Neural cell (in vitro differentiated cells): ENCODE measurements at regions not wholly inside any gene's neighbourhood (a gene's known extent, or its start where the extent isn't known, plus 50 kb on each side); places are given as distances from the start of the nearest gene placed in this dataset.
"Not testable (repeated sequence)": the region's sequence is repeated elsewhere in the genome, so short reads cannot be mapped to it uniquely, and the experiment has no call there.

ENCODE experiments used
- H2AFZ ChIP-seq: fragments of 200-600, 300-800 bp; sonication (generic), shearing (Covaris generic); 2 replicates; pipeline ENCODE4 v1.6.0; 2014; ENCODE audit warnings: low read depth, mild to moderate bottlenecking, antibody characterized with exemption, low read length, moderate library complexity
- H3F3A ChIP-seq: fragments of 200-600 bp; shearing (Covaris generic); 2 replicates; pipeline ENCODE4 v1.6.1; 2016; ENCODE audit warnings: mild to moderate bottlenecking, moderate library complexity, mixed read lengths, antibody characterized with exemption, low read length; ENCODE audit not compliant: insufficient read depth, poor library complexity, severe bottlenecking
- H3K27ac ChIP-seq: fragments of 200-600, 300-800 bp; sonication (generic), shearing (Covaris generic); 2 replicates; pipeline ENCODE4 v1.5.1; 2014; ENCODE audit warnings: mild to moderate bottlenecking, low read length, moderate library complexity
- H3K27me3 ChIP-seq: fragments of 300-800, 200-600 bp; sonication (generic), shearing (Covaris generic); 2 replicates; pipeline ENCODE4 v1.6.0; 2014; ENCODE audit warnings: mild to moderate bottlenecking, low read depth, low read length, moderate library complexity; ENCODE audit not compliant: insufficient read depth
- H3K36me3 ChIP-seq: fragments of 300-800, 200-600 bp; sonication (generic), shearing (Covaris generic); 2 replicates; pipeline ENCODE4 v1.5.1; 2014; ENCODE audit warnings: mild to moderate bottlenecking, antibody characterized with exemption, low read length, moderate library complexity; ENCODE audit not compliant: insufficient read depth
- H3K4me2 ChIP-seq: fragments of 300-800, 200-600 bp; sonication (generic), shearing (Covaris generic); 2 replicates; pipeline ENCODE4 v1.6.0; 2014; ENCODE audit warnings: mild to moderate bottlenecking, low read length
- H3K4me3 ChIP-seq: fragments of 300-800, 200-600 bp; sonication (generic), shearing (Covaris generic); 2 replicates; pipeline ENCODE4 v1.5.1; 2014; ENCODE audit warnings: mild to moderate bottlenecking, low read length, moderate library complexity
- H3K79me2 ChIP-seq: fragments of 200-600 bp; shearing (Covaris generic); replicated peaks from 2 replicates; pipeline ENCODE4 v1.6.0; 2014; ENCODE audit warnings: mild to moderate bottlenecking, low read length, moderate library complexity; ENCODE audit not compliant: insufficient read depth
- H3K9ac ChIP-seq: fragments of 300-800, 200-600 bp; sonication (generic), shearing (Covaris generic); 2 replicates; pipeline ENCODE4 v1.6.1; 2016; ENCODE audit warnings: mild to moderate bottlenecking, low read length, mixed read lengths
- H3K9me2 ChIP-seq: fragments of 200-600 bp; shearing (Covaris generic); 2 replicates; pipeline ENCODE4 v1.6.1; 2016; ENCODE audit warnings: mild to moderate bottlenecking, low read length, mixed read lengths; ENCODE audit not compliant: insufficient read depth
- H3K9me3 ChIP-seq: fragments of 200-600, 300-800 bp; sonication (generic), shearing (Covaris generic); 2 replicates; pipeline ENCODE4 v1.6.1; 2016; ENCODE audit warnings: mild to moderate bottlenecking, mixed run types, low read length, moderate library complexity, mixed read lengths
- H4K20me1 ChIP-seq: fragments of 200-600 bp; shearing (Covaris generic); 2 replicates; pipeline ENCODE4 v1.6.1; 2016; ENCODE audit warnings: mild to moderate bottlenecking, mixed run types; ENCODE audit not compliant: insufficient read depth
- CTCF ChIP-seq: fragments of 450-650 bp; IDR thresholded peaks from 2 replicates; pipeline ENCODE4 v1.5.1; 2014; ENCODE audit warnings: antibody characterized with exemption, mild to moderate bottlenecking, moderate library complexity; ENCODE audit not compliant: poor library complexity, severe bottlenecking
- EP300 ChIP-seq: fragments of 450-650 bp; conservative IDR thresholded peaks from 2 replicates; pipeline ENCODE4 v1.6.1; 2014; ENCODE audit warnings: antibody characterized with exemption, mild to moderate bottlenecking, moderate library complexity; ENCODE audit not compliant: poor library complexity, severe bottlenecking
- EZH2 ChIP-seq: fragments of 200-600, 300-800 bp; shearing (Covaris generic), sonication (generic); IDR thresholded peaks from 2 replicates; pipeline ENCODE4 v1.6.1; 2014; ENCODE audit warnings: antibody characterized with exemption, low read length, borderline replicate concordance, mild to moderate bottlenecking; ENCODE audit not compliant: insufficient read depth, poor library complexity, severe bottlenecking
- MXI1 ChIP-seq: fragments of 450-650 bp; conservative IDR thresholded peaks from 2 replicates; pipeline ENCODE4 v1.6.1; 2014; ENCODE audit warnings: antibody characterized with exemption, mild to moderate bottlenecking; ENCODE audit not compliant: poor library complexity, severe bottlenecking
- POLR2AphosphoS5 ChIP-seq: IDR thresholded peaks from 2 replicates; pipeline ENCODE4 v1.6.1; 2012
- RAD21 ChIP-seq: fragments of 450-650 bp; conservative IDR thresholded peaks from 2 replicates; pipeline ENCODE4 v1.6.1; 2014; ENCODE audit warnings: antibody characterized with exemption, mild to moderate bottlenecking, moderate library complexity
- SMC3 ChIP-seq: fragments of 450-650 bp; conservative IDR thresholded peaks from 2 replicates; pipeline ENCODE4 v1.6.1; 2014; ENCODE audit warnings: antibody characterized with exemption, mild to moderate bottlenecking, moderate library complexity; ENCODE audit not compliant: poor library complexity
- TAF1 ChIP-seq: IDR thresholded peaks from 2 replicates; pipeline ENCODE4 v1.6.1; 2012; ENCODE audit warnings: low read depth
- TF ChIP-seq, protein P1 (sequence below): IDR thresholded peaks from 2 replicates; pipeline ENCODE4 v1.6.1; 2012; ENCODE audit warnings: borderline replicate concordance

DNA sequence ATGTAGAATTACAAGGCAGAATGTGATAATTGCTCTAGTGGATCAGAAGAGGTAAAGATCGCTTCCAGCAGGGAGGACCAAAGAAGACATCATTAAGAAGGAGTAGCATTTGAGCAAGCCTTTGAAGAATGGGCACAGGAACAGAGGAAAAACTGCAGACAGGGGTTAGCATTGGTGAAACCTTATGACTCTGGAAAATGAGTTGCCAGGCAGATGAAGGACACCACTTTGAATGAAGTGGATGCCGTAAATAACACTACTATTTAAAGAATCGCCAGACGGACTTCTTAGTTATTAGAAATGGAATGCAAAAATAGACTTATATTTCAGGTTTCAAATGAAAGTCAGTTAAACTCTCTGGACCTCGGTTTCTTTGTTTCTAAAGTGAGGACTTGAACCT, 727.7 kb downstream of the USP25 start:
- Histone ChIP-seq H3F3A (no peaks in the 10 kb centered on the region), H3K27ac (peak overlapping the region; percentile 80), H3K27me3 (no peaks in the 10 kb centered on the region), H3K9me2 (no peaks in the 10 kb centered on the region), H3K79me2 (peaks cover 5% of the 10 kb centered on the region), H4K20me1 (no peaks in the 10 kb centered on the region), H3K4me3 (no peak overlapping the region), H3K36me3 (no peaks in the 10 kb centered on the region), H3K9ac (no peak overlapping the region), H3K9me3 (peaks cover 3% of the 10 kb centered on the region), H3K4me2 (no peak overlapping the region), H2AFZ (no peak overlapping the region)
- TF ChIP-seq MXI1, result no peak
- TF ChIP-seq TAF1, result no peak

DNA sequence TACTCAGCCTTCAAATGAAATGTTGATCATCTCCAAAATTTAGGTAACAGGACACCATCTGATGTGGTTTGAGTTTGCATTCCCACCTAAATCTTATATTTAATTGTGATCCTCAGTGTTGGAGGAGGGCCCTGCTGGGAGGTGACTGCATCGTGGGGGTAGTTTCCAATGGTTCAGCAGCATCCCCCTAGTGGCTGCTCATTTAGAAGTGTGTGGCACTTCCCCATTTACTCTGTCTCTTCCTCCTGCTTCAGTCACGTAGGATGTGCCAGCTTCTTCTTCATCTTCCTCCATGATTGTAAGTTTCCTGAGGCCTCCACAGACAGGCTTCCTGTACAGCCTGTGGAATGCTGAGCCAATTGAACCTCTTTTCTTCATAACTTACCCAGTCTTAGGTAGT, 731.2 kb downstream of the USP25 start:
- Histone ChIP-seq H3K36me3 (no peaks in the 10 kb centered on the region), H3F3A (no peaks in the 10 kb centered on the region), H3K27ac (no peak overlapping the region), H3K4me2 (no peak overlapping the region), H4K20me1 (no peaks in the 10 kb centered on the region), H3K9me3 (peaks cover 3% of the 10 kb centered on the region), H3K4me3 (no peak overlapping the region), H3K9me2 (no peaks in the 10 kb centered on the region), H2AFZ (no peak overlapping the region), H3K27me3 (no peaks in the 10 kb centered on the region), H3K9ac (no peak overlapping the region), H3K79me2 (peaks cover 5% of the 10 kb centered on the region)
- TF ChIP-seq EP300 (no peak), POLR2AphosphoS5 (no peak), CTCF (no peak), EZH2 (no peak), TAF1 (no peak), MXI1 (no peak), RAD21 (no peak), SMC3 (no peak)
- TF ChIP-seq, protein P1, sequence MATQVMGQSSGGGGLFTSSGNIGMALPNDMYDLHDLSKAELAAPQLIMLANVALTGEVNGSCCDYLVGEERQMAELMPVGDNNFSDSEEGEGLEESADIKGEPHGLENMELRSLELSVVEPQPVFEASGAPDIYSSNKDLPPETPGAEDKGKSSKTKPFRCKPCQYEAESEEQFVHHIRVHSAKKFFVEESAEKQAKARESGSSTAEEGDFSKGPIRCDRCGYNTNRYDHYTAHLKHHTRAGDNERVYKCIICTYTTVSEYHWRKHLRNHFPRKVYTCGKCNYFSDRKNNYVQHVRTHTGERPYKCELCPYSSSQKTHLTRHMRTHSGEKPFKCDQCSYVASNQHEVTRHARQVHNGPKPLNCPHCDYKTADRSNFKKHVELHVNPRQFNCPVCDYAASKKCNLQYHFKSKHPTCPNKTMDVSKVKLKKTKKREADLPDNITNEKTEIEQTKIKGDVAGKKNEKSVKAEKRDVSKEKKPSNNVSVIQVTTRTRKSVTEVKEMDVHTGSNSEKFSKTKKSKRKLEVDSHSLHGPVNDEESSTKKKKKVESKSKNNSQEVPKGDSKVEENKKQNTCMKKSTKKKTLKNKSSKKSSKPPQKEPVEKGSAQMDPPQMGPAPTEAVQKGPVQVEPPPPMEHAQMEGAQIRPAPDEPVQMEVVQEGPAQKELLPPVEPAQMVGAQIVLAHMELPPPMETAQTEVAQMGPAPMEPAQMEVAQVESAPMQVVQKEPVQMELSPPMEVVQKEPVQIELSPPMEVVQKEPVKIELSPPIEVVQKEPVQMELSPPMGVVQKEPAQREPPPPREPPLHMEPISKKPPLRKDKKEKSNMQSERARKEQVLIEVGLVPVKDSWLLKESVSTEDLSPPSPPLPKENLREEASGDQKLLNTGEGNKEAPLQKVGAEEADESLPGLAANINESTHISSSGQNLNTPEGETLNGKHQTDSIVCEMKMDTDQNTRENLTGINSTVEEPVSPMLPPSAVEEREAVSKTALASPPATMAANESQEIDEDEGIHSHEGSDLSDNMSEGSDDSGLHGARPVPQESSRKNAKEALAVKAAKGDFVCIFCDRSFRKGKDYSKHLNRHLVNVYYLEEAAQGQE, result no peak

DNA sequence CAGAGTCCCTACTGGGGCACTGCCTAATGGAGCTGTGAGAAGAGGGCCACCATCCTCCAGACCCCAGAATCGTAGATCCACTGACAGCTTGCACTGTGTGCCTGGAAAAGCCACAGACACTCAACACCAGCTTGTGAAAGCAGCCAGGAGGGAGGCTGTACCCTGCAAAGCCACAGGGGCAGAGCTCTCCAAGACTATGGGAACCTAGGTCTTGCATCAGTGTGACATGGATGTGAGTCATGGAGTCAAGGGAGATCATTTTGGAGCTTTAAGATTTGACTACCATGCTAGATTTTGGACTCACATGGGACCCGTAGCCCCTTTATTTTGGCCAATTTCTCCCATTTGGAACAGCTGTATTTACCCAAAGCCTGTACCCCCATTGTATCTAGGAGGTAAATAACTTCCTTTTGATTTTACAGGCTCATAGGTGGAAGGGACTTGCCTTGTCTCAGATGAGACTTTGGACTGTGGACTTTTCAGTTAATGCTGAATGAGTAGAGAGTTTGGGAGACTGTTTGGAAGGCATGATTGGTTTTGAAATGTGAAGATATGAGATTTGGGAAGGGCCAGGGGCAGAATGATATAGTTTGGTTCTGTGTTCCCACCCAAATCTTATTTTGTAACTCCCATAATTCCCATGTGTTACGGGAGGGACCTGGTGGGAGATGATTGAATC, 734.6 kb downstream of the USP25 start:
- H3K4me2 ChIP-seq, H3K9ac ChIP-seq, H3K9me2 ChIP-seq, H3K9me3 ChIP-seq, H3K79me2 ChIP-seq, H3K27ac ChIP-seq, H2AFZ ChIP-seq, H4K20me1 ChIP-seq, H3K36me3 ChIP-seq, H3K27me3 ChIP-seq, H3F3A ChIP-seq, H3K4me3 ChIP-seq: not testable (repeated sequence)
